Type B pancreatic cell (in vitro differentiated cells): ENCODE measurements at regions not wholly inside any gene's neighbourhood (a gene's known extent, or its start where the extent isn't known, plus 50 kb on each side); places are given as distances from the start of the nearest gene placed in this dataset.

Experiments
- DNase-seq: peaks from one replicate; pipeline ENCODE4 v3.0.0; 2021; ENCODE audit warnings: mixed read lengths; ENCODE audit not compliant: unreplicated experiment; ENCODE audit errors: extremely low spot score
- H3K27ac Mint-ChIP-seq: 2 replicates; pipeline ENCODE4 v1.8.0; 2021; ENCODE audit warnings: mild to moderate bottlenecking, mixed read lengths
- H3K27me3 Mint-ChIP-seq: 2 replicates; pipeline ENCODE4 v1.8.0; 2021; ENCODE audit warnings: mixed read lengths
- H3K36me3 Mint-ChIP-seq: 2 replicates; pipeline ENCODE4 v1.8.0; 2021; ENCODE audit warnings: mixed read lengths
- H3K4me1 Mint-ChIP-seq: one replicate; pipeline ENCODE4 v1.8.0; 2021; ENCODE audit warnings: mixed read lengths; ENCODE audit not compliant: unreplicated experiment
- H3K4me3 Mint-ChIP-seq: 2 replicates; pipeline ENCODE4 v1.8.0; 2021; ENCODE audit warnings: mild to moderate bottlenecking, mixed read lengths
- H3K9me3 Mint-ChIP-seq: 2 replicates; pipeline ENCODE4 v1.8.0; 2021; ENCODE audit warnings: mixed read lengths
- CTCF ChIP-seq: fragments of 200-600 bp; sonication (generic); conservative IDR thresholded peaks from 2 replicates; pipeline ENCODE4 v1.5.0; 2021; ENCODE audit warnings: antibody characterized with exemption, mild to moderate bottlenecking

DNA sequence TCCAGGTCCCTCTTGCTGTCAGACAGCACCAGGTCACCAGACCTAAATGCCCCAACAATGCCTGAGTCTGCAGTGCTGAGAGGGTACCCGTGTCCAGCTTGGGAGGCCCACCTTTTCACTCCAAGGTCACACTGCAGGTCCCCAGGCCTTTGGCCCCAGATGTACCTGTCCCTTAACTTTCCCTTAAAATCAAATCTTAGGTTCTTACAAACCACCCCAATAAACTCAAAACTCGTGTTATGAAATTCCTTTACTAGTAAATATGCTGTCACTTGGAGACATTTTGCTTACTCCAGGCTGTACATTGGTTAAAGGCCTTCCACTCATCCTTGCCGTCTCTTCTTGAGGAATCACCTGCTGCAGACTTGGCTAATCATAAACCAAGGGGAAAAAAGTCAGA, 165.7 kb upstream of the RREB1 start:
- H3K27ac Mint-ChIP-seq: no peak overlapping the region

DNA sequence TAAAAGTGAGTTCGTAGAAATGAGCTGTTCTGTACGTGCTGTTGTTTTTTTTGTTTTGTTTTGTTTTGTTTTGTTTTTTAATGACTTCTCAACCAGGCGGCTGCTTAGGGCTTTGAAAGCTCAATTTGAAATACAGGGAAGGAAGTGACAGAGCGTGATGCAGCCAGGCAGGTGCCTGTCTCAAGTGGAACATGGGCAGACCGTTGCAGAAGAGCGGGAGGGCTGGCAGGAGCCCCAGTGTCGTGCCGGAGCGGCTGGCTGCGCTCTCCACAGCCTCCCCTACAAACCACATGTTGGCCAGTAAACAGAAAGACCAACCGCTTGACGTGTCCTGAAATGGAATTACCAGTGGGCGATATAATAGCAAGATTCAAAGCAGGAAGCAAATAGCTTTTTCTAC, 164.9 kb upstream of the RREB1 start:
- Mint-ChIP-seq H3K36me3 (no peaks in the 10 kb centered on the region), H3K4me1 (no peaks in the 10 kb centered on the region), H3K27ac (no peak overlapping the region), H3K4me3 (no peak overlapping the region), H3K9me3 (no peaks in the 10 kb centered on the region), H3K27me3 (no peaks in the 10 kb centered on the region)
- TF ChIP-seq CTCF: no peak
- DNase-seq: no peak

More for the DNA sequence above, 165.7 kb upstream of the RREB1 start:
- Mint-ChIP-seq H3K4me1 (no peaks in the 10 kb centered on the region), H3K36me3 (no peaks in the 10 kb centered on the region), H3K27me3 (no peaks in the 10 kb centered on the region), H3K4me3 (no peak overlapping the region), H3K9me3 (no peaks in the 10 kb centered on the region)
- no peak for TF ChIP-seq CTCF
- DNase-seq: no peak

GRCh38 chr6:6943421-6943820, 164.3 kb upstream of the RREB1 start:
- DNase-seq: no peak
- no peaks in the 10 kb centered on the region for H3K27me3 Mint-ChIP-seq
- no peak overlapping the region for H3K27ac Mint-ChIP-seq
- H3K4me3 Mint-ChIP-seq: no peak overlapping the region
- no peaks in the 10 kb centered on the region for H3K4me1 Mint-ChIP-seq
- no peaks in the 10 kb centered on the region for H3K9me3 Mint-ChIP-seq
- no peaks in the 10 kb centered on the region for H3K36me3 Mint-ChIP-seq
- TF ChIP-seq CTCF: no peak

- peaks cover 5% of the 10 kb centered on the region for H3K9me3 Mint-ChIP-seq
- no peak for DNase-seq
- no peak overlapping the region for H3K27ac Mint-ChIP-seq
- no peaks in the 10 kb centered on the region for H3K36me3 Mint-ChIP-seq
- no peak for TF ChIP-seq CTCF
- H3K4me1 Mint-ChIP-seq: no peaks in the 10 kb centered on the region
- H3K27me3 Mint-ChIP-seq: no peaks in the 10 kb centered on the region
- no peak overlapping the region for H3K4me3 Mint-ChIP-seq
Measured at GRCh38 chr6:6946206-6947155, 161.3 kb upstream of the RREB1 start.

- Mint-ChIP-seq H3K9me3 (peaks cover 5% of the 10 kb centered on the region), H3K4me1 (no peaks in the 10 kb centered on the region), H3K27ac (no peak overlapping the region), H3K4me3 (no peak overlapping the region), H3K36me3 (no peaks in the 10 kb centered on the region), H3K27me3 (no peaks in the 10 kb centered on the region)
- no peak for DNase-seq
- no peak for TF ChIP-seq CTCF
Measured at GRCh38 chr6:6950373-6951145, 157.2 kb upstream of the RREB1 start.
